Stimulated activated CD4-positive, alpha-beta T cell treated with anti-CD3 and anti-CD28 coated beads, Interleukin-1b, Interleukin-23, amount 100 ng/mL, for 48 hours (primary cell): ENCODE measurements at regions not wholly inside any gene's neighbourhood (a gene's known extent, or its start where the extent isn't known, plus 50 kb on each side); places are given as distances from the start of the nearest gene placed in this dataset.
A peak's percentile ranks its signal among the peaks of the same experiment; 100 is the strongest.

ENCODE experiments used
- DNase-seq: peaks from one replicate; pipeline ENCODE4 v3.0.0-alpha.2; 2020

- DNase-seq: no peak
Measured at GRCh38 chr9:129397335-129397734, 219.3 kb upstream of the IER5L start.

DNA sequence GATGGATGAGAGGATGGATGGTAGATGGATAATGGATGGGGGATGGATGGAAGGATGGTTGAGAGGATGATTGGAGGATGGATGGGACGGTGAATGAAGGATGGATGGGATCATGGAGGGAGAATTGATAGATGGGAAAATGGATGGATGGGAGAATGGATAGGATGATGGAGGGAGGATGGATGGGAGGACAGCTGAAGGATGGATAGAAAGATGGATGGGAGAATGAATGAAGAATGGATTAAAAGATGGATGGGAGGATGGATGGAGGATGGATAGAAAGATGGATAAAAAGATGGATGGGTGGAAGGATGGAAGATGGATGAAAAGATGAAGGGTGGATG lies 218.3 kb upstream of the IER5L start:
- DNase-seq: no peak

DNA sequence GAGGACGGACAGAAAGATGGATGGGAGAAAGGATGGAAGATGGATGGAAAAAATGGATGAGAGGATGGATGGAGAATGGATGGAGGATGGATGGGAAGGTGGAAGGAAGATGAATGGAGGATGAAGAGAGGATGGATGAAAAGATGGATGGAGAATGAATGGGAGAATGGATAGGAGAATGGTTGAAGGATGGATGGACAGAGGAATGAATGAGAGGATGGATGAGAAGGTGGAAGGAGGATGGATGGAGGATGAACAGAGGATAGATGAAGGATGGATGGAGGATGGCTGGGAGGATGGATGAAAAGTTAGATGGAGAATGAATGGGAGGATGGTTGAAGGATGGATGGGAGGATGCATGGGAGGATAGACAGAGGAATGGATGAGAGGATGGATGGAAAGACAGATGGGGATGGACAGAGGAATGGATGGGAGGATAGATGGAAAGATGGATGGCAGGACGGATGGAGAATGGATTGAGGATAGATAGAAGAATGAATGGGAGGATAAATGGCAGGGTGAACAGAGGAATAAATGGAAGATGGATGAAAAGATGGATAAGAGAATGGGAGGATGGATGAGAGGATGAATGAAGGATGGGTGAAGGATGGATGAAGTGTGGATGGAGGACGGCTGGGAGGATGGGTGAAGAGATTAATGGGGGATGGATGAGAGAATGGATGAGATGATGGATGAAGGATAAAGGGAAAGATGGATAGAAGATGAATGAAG lies 217.7 kb upstream of the IER5L start:
- no peak for DNase-seq

- DNase-seq: no peak
Measured at GRCh38 chr9:129394886-129395279, 216.8 kb upstream of the IER5L start.

DNA sequence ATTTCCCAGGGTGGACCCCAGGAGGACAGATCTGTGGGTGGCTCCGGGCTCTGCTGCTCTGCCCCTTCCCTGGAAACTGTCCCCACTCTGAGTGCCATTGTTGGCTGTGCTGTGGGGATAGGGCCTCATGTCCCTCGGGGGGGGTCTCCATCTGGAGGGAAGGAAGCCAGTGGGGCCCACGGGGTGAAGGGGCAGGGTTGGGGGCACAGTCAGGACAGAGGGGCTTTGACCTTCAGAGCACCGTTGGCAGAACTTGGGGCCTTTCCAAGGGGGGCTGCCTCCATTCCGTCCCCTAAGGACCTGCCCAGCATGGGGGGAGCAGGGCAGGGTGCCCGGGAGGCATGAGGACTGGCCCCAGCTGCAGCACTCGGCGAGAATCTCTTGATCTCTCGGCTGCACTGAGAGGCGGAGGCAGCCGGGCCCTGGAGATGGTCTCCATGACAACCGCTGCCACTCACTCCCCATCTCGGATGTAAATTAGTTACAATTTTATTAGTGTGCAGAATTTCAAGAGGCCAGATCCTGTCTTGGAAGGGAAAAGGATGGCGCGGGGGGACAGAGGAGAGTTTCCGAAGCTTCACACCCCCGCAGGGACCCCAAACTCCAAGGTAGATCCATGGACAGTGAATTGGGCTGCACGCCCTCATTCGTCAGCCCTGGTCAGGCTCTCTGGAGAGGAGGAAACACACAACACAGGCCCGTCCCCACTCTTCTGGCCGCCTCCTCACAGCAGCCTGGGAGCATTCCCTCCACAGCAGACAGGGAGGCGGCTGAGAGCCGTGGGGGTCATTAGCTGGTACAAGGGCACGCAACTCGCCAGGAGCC lies 216.2 kb upstream of the IER5L start:
- DNase-seq: no peak

DNA sequence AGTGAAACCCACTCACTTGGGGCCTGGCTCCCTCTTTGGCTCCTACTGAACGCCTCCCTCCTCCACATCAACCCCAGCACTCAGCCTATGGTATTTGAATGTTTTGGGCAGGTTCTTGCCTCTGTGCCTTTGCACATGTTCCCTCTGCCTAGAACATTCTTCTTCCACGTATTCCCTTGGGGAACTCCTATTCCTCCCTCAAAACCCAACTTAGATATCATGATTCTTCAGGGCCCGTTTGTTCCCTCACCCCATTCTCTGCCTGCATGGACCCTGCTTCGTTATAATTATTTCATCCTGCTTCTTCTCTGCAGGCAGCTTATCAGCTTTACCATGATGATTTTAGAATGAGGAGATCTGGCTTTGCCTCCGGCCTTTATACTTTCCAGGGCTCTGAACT lies 215.0 kb upstream of the IER5L start:
- no peak for DNase-seq

- DNase-seq: no peak
Measured at GRCh38 chr9:129392093-129392541, 214.1 kb upstream of the IER5L start.

DNA sequence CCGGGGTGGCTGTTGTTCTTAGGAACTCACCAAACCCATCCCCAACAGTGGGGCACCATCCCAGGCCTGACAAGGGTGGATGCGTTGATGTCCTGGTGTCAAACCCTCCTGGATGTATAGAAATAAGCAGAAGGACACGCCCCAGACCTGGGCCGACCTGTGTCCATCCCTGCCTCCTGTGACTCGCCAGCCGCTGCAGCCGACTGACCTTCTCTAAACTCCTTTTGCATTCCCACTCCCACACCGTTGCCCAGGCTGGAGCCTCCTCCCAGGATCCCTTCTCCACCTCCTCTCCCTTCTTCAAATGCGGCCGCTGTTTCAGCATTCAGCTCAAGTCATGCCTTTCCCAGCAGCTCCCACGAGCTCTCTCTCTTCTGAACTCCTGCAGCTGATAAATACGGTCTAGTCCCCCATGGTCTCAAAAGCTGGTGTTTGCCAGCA lies 213.2 kb upstream of the IER5L start:
- no peak for DNase-seq

DNA sequence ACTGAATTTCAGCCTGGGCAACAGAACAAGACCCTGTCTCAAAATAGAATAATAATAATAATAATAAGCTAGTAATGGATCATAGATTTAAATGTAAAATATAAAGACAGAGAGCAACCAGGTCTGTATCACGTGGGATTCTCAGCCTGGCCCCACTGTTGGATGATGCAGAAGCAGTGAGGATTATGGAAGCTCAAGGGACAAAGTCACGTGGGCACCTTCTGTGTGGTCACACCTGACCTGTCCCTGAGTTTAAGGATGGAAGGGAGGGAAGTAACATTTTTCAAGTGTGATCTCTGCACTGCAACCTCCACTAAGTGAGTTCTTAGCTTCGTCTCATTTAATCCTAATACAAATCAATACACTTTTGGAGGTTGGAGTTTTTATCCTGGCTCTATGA lies 212.5 kb upstream of the IER5L start:
- no peak for DNase-seq

GRCh38 chr9:129387822-129388221 lies 209.8 kb upstream of the IER5L start:
- DNase-seq: no peak

GRCh38 chr9:129386812-129387177 lies 208.7 kb upstream of the IER5L start:
- DNase-seq: no peak

DNA sequence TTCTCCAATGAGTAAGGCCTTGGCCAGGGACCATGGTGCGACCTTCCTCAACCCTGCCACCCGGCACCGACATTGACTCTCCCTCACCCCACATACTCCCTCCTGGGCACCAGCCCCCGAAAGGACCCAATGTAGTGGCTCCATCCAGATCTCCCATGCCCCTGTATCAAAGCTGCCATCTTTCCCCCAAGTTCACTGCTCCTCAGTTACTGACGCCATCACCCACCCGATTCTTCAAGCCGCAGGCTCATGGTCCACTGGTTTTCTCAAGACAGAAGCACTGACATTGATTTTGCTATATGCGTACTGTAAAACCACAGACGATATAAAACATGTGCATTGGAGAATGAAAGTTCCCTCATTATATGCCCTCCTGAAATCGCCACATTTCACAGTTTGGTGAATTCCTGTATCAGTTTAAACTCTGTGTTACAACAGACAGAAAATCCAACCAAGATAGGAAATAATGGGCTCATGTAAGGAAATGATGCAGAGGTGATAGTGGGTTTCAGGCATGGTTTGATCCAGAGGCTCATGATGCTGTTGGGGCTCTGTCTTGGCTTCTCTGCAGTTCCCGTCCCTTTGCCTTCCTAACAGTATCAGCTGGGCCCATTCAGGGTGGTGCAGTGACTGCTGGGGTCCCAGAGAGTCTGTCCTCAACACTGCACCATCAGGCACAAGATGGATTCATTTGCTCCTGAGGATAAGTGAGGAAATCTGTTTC lies 207.3 kb upstream of the IER5L start:
- no peak for DNase-seq

GRCh38 chr9:129384491-129385210 lies 206.6 kb upstream of the IER5L start:
- no peak for DNase-seq

DNA sequence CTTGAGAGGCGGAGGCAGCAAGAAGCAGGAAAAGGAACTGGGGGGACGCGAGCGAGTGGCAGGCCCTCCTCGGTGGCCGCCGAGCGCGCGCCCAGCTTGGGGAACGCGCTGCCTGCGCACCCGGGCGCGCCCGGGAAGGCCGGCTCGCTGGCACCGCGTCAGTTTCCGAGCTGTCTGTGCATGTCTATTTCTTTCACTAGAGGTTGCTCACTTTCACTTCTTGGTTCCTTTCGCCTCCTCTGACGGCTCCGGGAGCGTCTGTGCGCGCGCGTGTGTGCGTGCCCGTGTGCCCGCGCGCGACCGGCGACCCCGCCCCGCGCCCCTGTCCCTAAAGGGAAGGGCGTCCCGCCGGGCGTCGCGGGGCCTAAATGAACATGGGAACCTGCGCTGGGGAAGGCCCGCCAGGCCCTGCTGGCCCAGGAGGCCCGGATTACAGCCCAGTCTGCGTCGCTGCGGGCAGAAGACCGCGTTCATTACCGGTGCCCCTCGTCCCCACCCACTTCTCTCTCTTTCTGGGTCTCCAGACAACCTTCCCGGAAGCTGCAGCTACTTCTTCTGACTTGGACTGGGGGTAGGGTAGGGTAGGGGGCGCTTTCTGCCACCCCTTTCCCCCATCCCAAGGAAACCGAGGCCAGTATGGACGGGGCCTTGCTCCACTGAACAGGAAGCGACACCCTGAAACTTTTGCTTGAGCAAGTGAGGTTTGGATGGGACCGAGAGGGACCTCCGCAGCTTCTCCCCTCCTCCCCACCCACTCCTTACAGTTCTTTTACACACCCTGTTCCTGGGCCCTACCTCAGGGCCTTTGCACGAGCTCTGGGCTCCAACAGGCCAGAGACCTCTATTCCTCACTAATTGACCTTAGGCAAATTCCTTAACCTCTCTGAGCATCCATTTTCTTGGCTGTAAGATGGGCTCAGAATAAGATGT lies 205.8 kb upstream of the IER5L start:
- DNase-seq: peak; percentile 63

- DNase-seq: no peak
Measured at GRCh38 chr9:129383019-129383560, 205.0 kb upstream of the IER5L start.

DNA sequence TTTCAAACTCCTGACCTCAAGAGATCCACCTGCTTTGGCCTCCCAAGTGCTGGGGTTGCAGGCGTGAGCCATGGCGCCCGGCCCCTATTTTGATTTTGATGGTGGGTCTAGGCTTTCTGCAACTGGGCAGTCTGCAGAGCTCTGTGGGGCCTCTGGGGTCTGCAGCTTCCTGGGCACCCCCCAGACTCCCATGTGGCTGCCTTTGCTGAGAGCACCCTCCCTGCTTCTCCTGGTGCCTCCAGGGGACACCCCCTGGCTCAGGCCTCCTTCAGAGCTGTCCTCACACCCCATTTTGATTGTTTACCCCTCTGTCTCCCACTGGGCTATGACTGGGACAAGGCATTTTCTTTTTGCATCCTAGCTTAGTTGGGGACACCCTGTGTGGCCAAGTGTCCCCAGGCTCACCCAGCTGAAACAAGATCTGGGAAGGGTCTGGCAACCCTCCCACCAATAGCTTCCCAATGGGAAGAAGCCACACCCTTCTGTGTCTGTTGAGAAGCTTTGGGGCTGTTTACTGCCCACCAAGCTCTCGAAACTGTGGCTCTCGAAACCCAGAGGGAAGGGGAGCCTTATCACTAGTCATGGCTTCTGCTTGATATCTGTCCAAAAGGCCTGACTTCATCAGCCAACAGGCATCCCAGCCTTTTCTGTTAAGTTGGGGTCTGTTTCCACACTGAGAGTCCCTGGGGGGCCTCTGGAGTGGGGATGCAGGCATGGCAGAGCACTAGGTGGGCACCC lies 204.4 kb upstream of the IER5L start:
- no peak for DNase-seq

DNA sequence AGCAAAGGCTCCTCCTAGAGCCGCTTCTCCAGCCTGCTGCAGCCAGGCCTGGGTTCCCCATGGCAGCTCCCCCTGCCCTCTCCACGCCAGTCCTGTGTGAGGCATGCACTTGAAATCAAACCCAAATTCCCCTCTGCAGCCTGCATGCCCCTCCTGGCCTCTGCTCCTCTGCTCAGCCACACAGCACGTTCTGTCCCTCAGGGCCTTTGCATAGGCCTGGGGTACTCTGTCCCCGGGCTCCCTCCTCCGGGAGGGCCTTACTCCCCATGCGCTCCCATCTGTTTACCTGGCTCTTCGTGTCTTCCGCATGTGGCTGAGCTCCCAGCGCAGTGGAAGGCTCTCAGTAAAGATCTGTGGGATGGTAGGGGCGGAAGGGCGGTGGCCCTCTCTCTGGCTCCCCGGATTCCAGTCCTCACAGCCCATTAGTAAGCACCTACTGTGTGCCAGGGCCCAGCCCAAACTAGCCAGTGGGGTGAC lies 203.5 kb upstream of the IER5L start:
- no peak for DNase-seq

GRCh38 chr9:129380961-129381401 lies 202.9 kb upstream of the IER5L start:
- DNase-seq: no peak

GRCh38 chr9:129379886-129380285 lies 201.8 kb upstream of the IER5L start:
- no peak for DNase-seq

DNA sequence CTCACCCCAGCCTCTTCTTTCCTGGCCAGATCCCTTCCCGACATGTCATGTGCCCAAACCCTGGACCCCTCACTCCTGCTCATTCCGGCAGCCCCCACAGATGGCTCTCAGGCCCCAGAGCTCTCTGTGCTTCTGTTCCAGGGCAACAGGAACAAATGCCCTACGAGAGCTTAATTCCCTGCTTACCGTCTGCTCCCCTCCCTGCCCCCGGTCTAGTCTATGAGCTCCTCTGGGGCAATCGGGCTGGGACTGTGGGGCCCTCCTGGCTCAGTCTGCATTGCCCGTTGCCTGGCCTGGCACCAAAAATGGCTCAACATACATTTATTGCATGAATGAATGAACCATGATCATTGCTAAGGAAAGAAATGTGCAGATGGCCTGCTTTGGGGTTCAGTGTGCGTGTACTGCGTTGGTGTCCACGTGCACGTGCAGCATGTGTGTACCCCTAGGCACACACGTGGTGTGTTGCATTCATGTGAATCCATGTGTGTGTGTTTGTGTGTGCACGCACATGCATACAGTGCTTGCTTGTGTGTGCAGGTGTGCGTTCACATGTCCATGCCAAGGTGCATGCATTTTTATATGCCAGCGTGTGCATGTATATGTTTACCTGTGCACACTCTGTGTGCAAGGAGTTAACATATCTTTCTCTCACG lies 201.2 kb upstream of the IER5L start:
- DNase-seq: no peak
